CD4-positive, CD25-positive, alpha-beta regulatory T cell (primary cell): ENCODE measurements at regions not wholly inside any gene's neighbourhood (a gene's known extent, or its start where the extent isn't known, plus 50 kb on each side); places are given as distances from the start of the nearest gene placed in this dataset.
"Not testable (repeated sequence)": the region's sequence is repeated elsewhere in the genome, so short reads cannot be mapped to it uniquely, and the experiment has no call there.

ENCODE experiments used
- ATAC-seq, 2 donors: fragments of 150-1000 bp; cut with Tn5 transposase; one replicate each; pipeline ENCODE4 v1.10.0; 2021; ENCODE audit warnings: low read depth in 2 of 2, moderate number of reproducible peaks in 2 of 2, moderate library complexity in 1 of 2
- DNase-seq, 3 donors: peaks; one replicate each; pipeline versions ENCODE4 v3.0.0 to v3.0.0-alpha.2; 2012 to 2022; ENCODE audit warnings: mixed read lengths in 1 of 3
- H3K27ac ChIP-seq: one replicate; pipeline ENCODE4 v1.7.0; 2013; ENCODE audit warnings: mild to moderate bottlenecking, low read length; ENCODE audit not compliant: insufficient read depth, poor library complexity, severe bottlenecking
- H3K27me3 ChIP-seq: one replicate; pipeline ENCODE4 v1.7.0; 2013; ENCODE audit warnings: low read length; ENCODE audit not compliant: control insufficient read depth, insufficient read depth
- H3K36me3 ChIP-seq: one replicate; pipeline ENCODE4 v1.7.0; 2013; ENCODE audit warnings: mild to moderate bottlenecking, low read length, moderate library complexity; ENCODE audit not compliant: control insufficient read depth, insufficient read depth
- H3K4me1 ChIP-seq: 2 replicates; pipeline ENCODE4 v1.7.0; 2013; ENCODE audit warnings: mild to moderate bottlenecking, low read length; ENCODE audit not compliant: insufficient read depth, control insufficient read depth, poor library complexity, severe bottlenecking
- H3K4me3 ChIP-seq: one replicate; pipeline ENCODE4 v1.7.0; 2013; ENCODE audit warnings: low read depth, mild to moderate bottlenecking, low read length, moderate library complexity
- H3K9me3 ChIP-seq, 2 experiments: 1 replicate in 1 of 2; 2 replicates in 1 of 2; pipeline ENCODE4 v1.7.0; 2013; ENCODE audit warnings: low read length in 2 of 2, mild to moderate bottlenecking in 1 of 2, moderate library complexity in 1 of 2; ENCODE audit not compliant: control insufficient read depth in 2 of 2
- H3K27ac Mint-ChIP-seq, 3 donors: one replicate each; pipeline ENCODE4 v1.8.0; 2020 to 2022; ENCODE audit warnings: mild to moderate bottlenecking in 3 of 3, mixed read lengths in 3 of 3, moderate library complexity in 2 of 3
- H3K27me3 Mint-ChIP-seq: one replicate; pipeline ENCODE4 v1.8.0; 2022; ENCODE audit warnings: mild to moderate bottlenecking, mixed read lengths
- H3K36me3 Mint-ChIP-seq: one replicate; pipeline ENCODE4 v1.8.0; 2020; ENCODE audit warnings: mixed read lengths
- H3K4me1 Mint-ChIP-seq, 4 donors: one replicate each; pipeline ENCODE4 v1.8.0; 2020 to 2022; ENCODE audit warnings: mixed read lengths in 4 of 4, mild to moderate bottlenecking in 1 of 4
- H3K4me3 Mint-ChIP-seq, 4 donors: one replicate each; pipeline ENCODE4 v1.8.0; 2020 to 2022; ENCODE audit warnings: mild to moderate bottlenecking in 4 of 4, mixed read lengths in 4 of 4, moderate library complexity in 3 of 4
- H3K9me3 Mint-ChIP-seq, 7 donors: one replicate each; pipeline ENCODE4 v1.8.0; 2020 to 2022; ENCODE audit warnings: mixed read lengths in 7 of 7, mild to moderate bottlenecking in 3 of 7, moderate library complexity in 2 of 7

DNA sequence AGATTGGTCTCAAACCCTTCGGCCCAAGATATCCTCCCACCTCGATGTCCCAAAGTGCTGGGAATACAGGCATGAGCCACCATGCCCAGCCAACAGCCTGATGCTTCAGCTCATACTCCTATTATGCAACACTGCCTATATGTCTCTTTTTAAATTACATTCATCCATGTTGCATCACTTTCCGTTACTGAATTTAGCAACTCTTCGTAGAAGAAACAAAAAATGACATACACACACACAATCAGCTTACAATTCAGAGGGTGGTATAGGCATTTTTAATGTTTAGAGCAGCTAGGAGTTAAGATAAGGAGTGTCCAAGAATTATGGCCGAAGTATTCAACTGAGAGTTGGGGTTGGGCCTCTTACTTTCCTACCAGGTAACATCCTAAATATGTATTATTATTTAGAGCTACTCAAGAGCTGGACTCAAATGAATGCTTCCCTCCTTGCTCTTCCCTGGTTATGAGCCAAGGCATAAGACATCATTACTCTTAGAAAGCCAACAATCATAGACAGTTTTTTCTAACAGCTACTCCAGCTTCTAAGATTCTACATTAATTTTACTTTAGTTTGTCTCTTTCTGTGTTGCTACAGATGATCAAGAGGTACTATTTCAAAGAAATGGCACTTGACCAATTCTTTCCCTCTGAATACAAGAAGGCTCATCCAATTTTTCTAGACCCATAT, 62.0 kb upstream of the BMP5 start:
- H3K27me3 ChIP-seq = no peaks in the 10 kb centered on the region
- H3K4me1 Mint-ChIP-seq = no peaks in the 10 kb centered on the region
- H3K9me3 Mint-ChIP-seq = peaks cover 0 to 36% (median 7%) of the 10 kb centered on the region in 7 donors
- no peaks in the 10 kb centered on the region for H3K4me1 ChIP-seq
- DNase-seq = no peak
- H3K4me3 Mint-ChIP-seq = no peak overlapping the region
- H3K4me3 ChIP-seq = no peak overlapping the region
- H3K27ac ChIP-seq = no peak overlapping the region
- no peaks in the 10 kb centered on the region for H3K9me3 ChIP-seq
- H3K36me3 Mint-ChIP-seq = no peaks in the 10 kb centered on the region
- H3K27ac Mint-ChIP-seq = no peak overlapping the region
- ATAC-seq = no peak
- H3K27me3 Mint-ChIP-seq = no peaks in the 10 kb centered on the region
- H3K36me3 ChIP-seq = no peaks in the 10 kb centered on the region

DNA sequence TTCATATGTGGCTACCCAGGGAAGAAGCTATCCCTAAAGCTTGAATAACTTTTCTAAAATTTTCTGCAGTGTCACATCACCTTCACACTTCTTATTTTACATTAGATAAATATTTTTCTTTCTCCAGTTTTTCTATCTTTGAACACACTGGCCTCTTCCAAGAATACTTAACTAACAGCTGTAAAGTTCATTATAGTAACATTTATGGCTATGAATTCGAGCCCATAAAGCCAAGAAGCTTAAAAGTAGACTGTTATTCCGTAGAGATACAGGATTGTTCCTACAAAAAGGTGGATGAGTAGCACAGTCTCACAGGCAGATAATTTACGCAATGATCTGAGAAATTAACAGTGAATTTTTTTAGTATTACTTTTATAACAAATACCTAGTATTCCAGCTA, 55.7 kb upstream of the BMP5 start:
- H3K27ac Mint-ChIP-seq = no peak overlapping the region
- no peaks in the 10 kb centered on the region for H3K36me3 Mint-ChIP-seq
- H3K4me1 ChIP-seq = no peaks in the 10 kb centered on the region

DNA sequence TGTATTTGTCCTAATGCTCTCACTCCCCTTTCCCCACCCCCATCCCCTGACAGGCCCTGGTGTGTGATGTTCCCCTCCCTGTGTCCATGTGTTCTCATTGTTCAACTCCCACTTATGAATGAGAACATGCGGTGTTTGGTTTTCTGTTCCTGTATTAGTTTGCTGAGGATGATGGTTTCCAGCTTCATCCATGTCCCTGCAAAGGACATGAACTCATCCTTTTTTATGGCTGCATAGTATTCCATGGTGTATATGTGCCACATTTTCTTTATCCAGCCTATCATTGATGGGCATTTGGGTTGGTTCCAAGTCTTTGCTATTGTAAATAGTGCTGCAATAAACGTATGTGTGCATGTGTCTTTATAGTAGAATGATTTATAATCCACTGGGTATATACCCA, 52.3 kb upstream of the BMP5 start:
- H3K4me3 ChIP-seq, DNase-seq, H3K27me3 Mint-ChIP-seq, H3K27me3 ChIP-seq, H3K4me1 Mint-ChIP-seq, H3K4me1 ChIP-seq, H3K27ac Mint-ChIP-seq, H3K27ac ChIP-seq, H3K4me3 Mint-ChIP-seq, H3K36me3 ChIP-seq, H3K36me3 Mint-ChIP-seq, H3K9me3 ChIP-seq, ATAC-seq, H3K9me3 Mint-ChIP-seq: not testable (repeated sequence)

More for the DNA sequence above, 55.7 kb upstream of the BMP5 start:
- no peak overlapping the region for H3K4me3 ChIP-seq
- H3K4me3 Mint-ChIP-seq = no peak overlapping the region
- no peak overlapping the region for H3K27ac ChIP-seq
- peaks cover 0 to 22% (median 8%) of the 10 kb centered on the region in 7 donors for H3K9me3 Mint-ChIP-seq
- ATAC-seq (no peak), DNase-seq (no peak)
- H3K27me3 ChIP-seq = no peaks in the 10 kb centered on the region
- H3K4me1 Mint-ChIP-seq = no peaks in the 10 kb centered on the region
- H3K36me3 ChIP-seq = no peaks in the 10 kb centered on the region
- no peaks in the 10 kb centered on the region for H3K27me3 Mint-ChIP-seq
- H3K9me3 ChIP-seq = peaks cover 0 to 1% of the 10 kb centered on the region in 2 experiments

DNA sequence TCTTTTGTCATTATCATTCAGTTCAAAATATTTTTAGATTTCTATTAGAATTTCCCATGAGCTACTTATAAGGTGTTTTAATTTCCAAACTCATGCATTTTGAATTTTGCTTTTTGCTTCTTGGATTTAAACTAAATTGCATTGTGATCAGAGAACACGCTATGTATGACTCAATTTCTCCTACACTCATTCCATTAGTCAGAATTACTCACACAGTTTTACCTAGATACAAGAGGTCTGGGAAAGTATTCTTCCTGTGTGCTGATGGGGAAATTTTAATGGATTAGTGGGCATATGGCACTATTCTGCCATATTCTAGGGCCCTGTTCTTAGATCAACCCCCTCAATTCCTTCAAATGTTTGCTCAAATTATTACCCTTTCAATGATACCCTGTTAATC, 49.9 kb upstream of the BMP5 start:
- Mint-ChIP-seq H3K27me3 (no peaks in the 10 kb centered on the region), H3K4me1 (no peaks in the 10 kb centered on the region), H3K4me3 (no peak overlapping the region), H3K9me3 (peaks cover 0 to 13% (median 5%) of the 10 kb centered on the region in 7 donors), H3K36me3 (no peaks in the 10 kb centered on the region), H3K27ac (no peak overlapping the region)
- no peaks in the 10 kb centered on the region for H3K36me3 ChIP-seq
- H3K9me3 ChIP-seq = peaks cover 0 to 1% of the 10 kb centered on the region in 2 experiments
- ATAC-seq (no peak), DNase-seq (no peak)
- H3K4me1 ChIP-seq = no peaks in the 10 kb centered on the region
- no peak overlapping the region for H3K4me3 ChIP-seq
- H3K27ac ChIP-seq = no peak overlapping the region
- no peaks in the 10 kb centered on the region for H3K27me3 ChIP-seq
